BLaER1 treated with 17β-estradiol and CSF1 and Interleukin-3, amounts not matched to agents 10 nM and 100 nM (cell line): ENCODE measurements at regions not wholly inside any gene's neighbourhood (a gene's known extent, or its start where the extent isn't known, plus 50 kb on each side); places are given as distances from the start of the nearest gene placed in this dataset.

ENCODE experiments used
- H3K27ac ChIP-seq, 11 experiments: shearing (Covaris generic); formaldehyde crosslinking; 2 replicates each; pipeline ENCODE4 v1.8.1; 2022
- H3K27me3 ChIP-seq, 11 experiments: shearing (Covaris generic); formaldehyde crosslinking; 2 replicates each; pipeline ENCODE4 v1.8.1; 2022
- H3K36me3 ChIP-seq, 11 experiments: shearing (Covaris generic); formaldehyde crosslinking; 2 replicates each; pipeline ENCODE4 v1.8.1; 2022
- H3K4me1 ChIP-seq, 10 experiments: shearing (Covaris generic); formaldehyde crosslinking; 2 replicates each; pipeline ENCODE4 v1.8.1; 2022
- H3K4me2 ChIP-seq, 11 experiments: shearing (Covaris generic); formaldehyde crosslinking; 2 replicates each; pipeline ENCODE4 v1.8.1; 2022
- H3K4me3 ChIP-seq, 10 experiments: shearing (Covaris generic); formaldehyde crosslinking; 2 replicates each; pipeline ENCODE4 v1.8.1; 2022
- H3K9ac ChIP-seq, 11 experiments: shearing (Covaris generic); formaldehyde crosslinking; 2 replicates each; pipeline ENCODE4 v1.8.1; 2022
- H3K9me3 ChIP-seq, 11 experiments: shearing (Covaris generic); formaldehyde crosslinking; replicated peaks in 1 of 11; 2 replicates each; pipeline ENCODE4 v1.8.1; 2022
- H4K20me1 ChIP-seq, 11 experiments: shearing (Covaris generic); formaldehyde crosslinking; 2 replicates each; pipeline ENCODE4 v1.8.1; 2022
- Cebpa-rat ChIP-seq, 11 experiments: shearing (Covaris generic); IDR thresholded peaks; 2 replicates each; pipeline ENCODE4 v1.8.1; 2022

- Histone ChIP-seq H3K9me3 (no peaks in the 10 kb centered on the region), H4K20me1 (peaks cover 0 to 41% (median 0%) of the 10 kb centered on the region in 11 experiments; a peak in 7 of 22 replicates), H3K27me3 (peaks cover 0 to 38% (median 0%) of the 10 kb centered on the region in 11 experiments; a peak in 6 of 22 replicates), H3K9ac (no peak overlapping the region), H3K27ac (no peak overlapping the region), H3K4me2 (no peak overlapping the region), H3K4me3 (no peak overlapping the region), H3K4me1 (peaks cover 0 to 10% (median 1%) of the 10 kb centered on the region in 10 experiments; a peak in 6 of 20 replicates), H3K36me3 (no peaks in the 10 kb centered on the region)
- peak in 6 of 11 experiments; percentile 20 to 85 (median 34); a peak in 5 of 22 replicates for TF ChIP-seq Cebpa-rat (IDR thresholded peaks at IDR 0.05)
These were observed 65.3 kb upstream of the PPP1R26 start for GRCh38 chr9:135414293-135414692.

GRCh38 chr9:135415586-135415985 is 64.0 kb upstream of the PPP1R26 start:
- Histone ChIP-seq H3K4me2 (no peak overlapping the region), H4K20me1 (peaks cover 0 to 28% (median 0%) of the 10 kb centered on the region in 11 experiments; a peak in 6 of 22 replicates), H3K4me3 (no peak overlapping the region), H3K4me1 (peaks cover 0 to 10% (median 1%) of the 10 kb centered on the region in 10 experiments; a peak in 6 of 20 replicates), H3K9ac (no peak overlapping the region), H3K36me3 (no peaks in the 10 kb centered on the region), H3K27me3 (peaks cover 0 to 35% (median 0%) of the 10 kb centered on the region in 11 experiments; a peak in 5 of 22 replicates), H3K27ac (no peak overlapping the region), H3K9me3 (no peaks in the 10 kb centered on the region)
- no peak for TF ChIP-seq Cebpa-rat (IDR thresholded peaks at IDR 0.05)

- peak overlapping the region in 3 of 11 experiments; percentile 18 to 29 (median 27); a peak in 2 of 22 replicates for H3K4me2 ChIP-seq
- H3K9me3 ChIP-seq, result no peaks in the 10 kb centered on the region
- no peak overlapping the region for H3K4me3 ChIP-seq
- peaks cover 0 to 26% (median 0%) of the 10 kb centered on the region in 11 experiments; a peak in 5 of 22 replicates for H4K20me1 ChIP-seq
- no peaks in the 10 kb centered on the region for H3K36me3 ChIP-seq
- H3K27me3 ChIP-seq, result peaks cover 0 to 28% (median 0%) of the 10 kb centered on the region in 11 experiments; a peak in 5 of 22 replicates
- TF ChIP-seq Cebpa-rat (IDR thresholded peaks at IDR 0.05), result no peak
- no peak overlapping the region for H3K9ac ChIP-seq
- H3K27ac ChIP-seq, result no peak overlapping the region
- H3K4me1 ChIP-seq, result peaks cover 0 to 10% (median 1%) of the 10 kb centered on the region in 10 experiments; a peak in 6 of 20 replicates
These were observed 62.8 kb upstream of the PPP1R26 start for GRCh38 chr9:135416664-135417290.

GRCh38 chr9:135418161-135418560 is 61.4 kb upstream of the PPP1R26 start:
- H3K36me3 ChIP-seq, result no peaks in the 10 kb centered on the region
- no peak overlapping the region for H3K4me2 ChIP-seq
- H3K4me3 ChIP-seq, result no peak overlapping the region
- H4K20me1 ChIP-seq, result peaks cover 0 to 20% (median 0%) of the 10 kb centered on the region in 11 experiments; a peak in 4 of 22 replicates
- no peak overlapping the region for H3K9ac ChIP-seq
- H3K27ac ChIP-seq, result no peak overlapping the region
- TF ChIP-seq Cebpa-rat (IDR thresholded peaks at IDR 0.05), result no peak
- H3K9me3 ChIP-seq, result peaks cover 0 to 13% (median 2%) of the 10 kb centered on the region in 11 experiments; a peak in 11 of 22 replicates
- H3K4me1 ChIP-seq, result peaks cover 0 to 17% (median 5%) of the 10 kb centered on the region in 10 experiments; a peak in 7 of 20 replicates
- peaks cover 0 to 26% (median 0%) of the 10 kb centered on the region in 11 experiments; a peak in 4 of 22 replicates for H3K27me3 ChIP-seq

- H4K20me1 ChIP-seq, result peaks cover 0 to 11% (median 0%) of the 10 kb centered on the region in 11 experiments; a peak in 2 of 22 replicates
- peaks cover 8 to 22% (median 11%) of the 10 kb centered on the region in 11 experiments; a peak in 20 of 22 replicates for H3K9me3 ChIP-seq
- TF ChIP-seq Cebpa-rat (IDR thresholded peaks at IDR 0.05), result no peak
- peaks cover 0 to 17% (median 5%) of the 10 kb centered on the region in 10 experiments; a peak in 7 of 20 replicates for H3K4me1 ChIP-seq
- H3K4me2 ChIP-seq, result no peak overlapping the region
- H3K36me3 ChIP-seq, result no peaks in the 10 kb centered on the region
- H3K27me3 ChIP-seq, result peaks cover 0 to 17% (median 0%) of the 10 kb centered on the region in 11 experiments; a peak in 3 of 22 replicates
- no peak overlapping the region for H3K4me3 ChIP-seq
- no peak overlapping the region for H3K27ac ChIP-seq
- H3K9ac ChIP-seq, result no peak overlapping the region
These were observed 60.5 kb upstream of the PPP1R26 start for GRCh38 chr9:135419106-135419505.

GRCh38 chr9:135422341-135422944 is 57.1 kb upstream of the PPP1R26 start:
- H3K27me3 ChIP-seq, result peaks cover 0 to 9% (median 0%) of the 10 kb centered on the region in 11 experiments; a peak in 2 of 22 replicates
- H3K36me3 ChIP-seq, result no peaks in the 10 kb centered on the region
- peaks cover 0 to 8% (median 0%) of the 10 kb centered on the region in 10 experiments; a peak in 1 of 20 replicates for H3K4me1 ChIP-seq
- TF ChIP-seq Cebpa-rat (IDR thresholded peaks at IDR 0.05), result no peak
- peaks cover 10 to 31% (median 14%) of the 10 kb centered on the region in 11 experiments; a peak in 20 of 22 replicates for H3K9me3 ChIP-seq
- H3K27ac ChIP-seq, result no peak overlapping the region
- H3K4me2 ChIP-seq, result 0 out of 22 replicates have a peak overlapping the region, but pooled peaks of 1 of the 11 experiments have one; percentile 9
- no peak overlapping the region for H3K4me3 ChIP-seq
- peaks cover 0 to 5% (median 0%) of the 10 kb centered on the region in 11 experiments; a peak in 1 of 22 replicates for H4K20me1 ChIP-seq
- H3K9ac ChIP-seq, result no peak overlapping the region

- H3K4me2 ChIP-seq, result no peak overlapping the region
- H3K4me1 ChIP-seq, result peaks cover 0 to 8% (median 0%) of the 10 kb centered on the region in 10 experiments; a peak in 1 of 20 replicates
- H3K9ac ChIP-seq, result no peak overlapping the region
- no peak for TF ChIP-seq Cebpa-rat (IDR thresholded peaks at IDR 0.05)
- H4K20me1 ChIP-seq, result no peaks in the 10 kb centered on the region
- peaks cover 10 to 32% (median 18%) of the 10 kb centered on the region in 11 experiments; a peak in 20 of 22 replicates for H3K9me3 ChIP-seq
- no peak overlapping the region for H3K4me3 ChIP-seq
- no peaks in the 10 kb centered on the region for H3K27me3 ChIP-seq
- H3K27ac ChIP-seq, result no peak overlapping the region
- H3K36me3 ChIP-seq, result no peaks in the 10 kb centered on the region
These were observed 55.9 kb upstream of the PPP1R26 start for GRCh38 chr9:135423725-135424124.
